ENCODE measurements at regions not wholly inside any gene's neighbourhood (a gene's known extent, or its start where the extent isn't known, plus 50 kb on each side); places are given as distances from the start of the nearest gene placed in this dataset.

- H3K79me2 ChIP-seq (ENCODE audit: control insufficient read depth, insufficient read depth, low read length) = no peaks in the 10 kb centered on the region
- ChIA-PET POLR2A (no interaction called here), CTCF (ENCODE audit: low intra/inter-chr PET ratio) (no interaction called here)
- no peaks in the 10 kb centered on the region for H4K20me1 ChIP-seq (replicated peaks; ENCODE audit: control insufficient read depth, insufficient read depth, low read length)
- H3K27me3 ChIP-seq (ENCODE audit: control insufficient read depth in 2 of 2, insufficient read depth in 2 of 2, low read length in 2 of 2) = peaks cover 14 to 42% of the 10 kb centered on the region in 2 experiments
- H3K4me3 ChIP-seq = no peak overlapping the region
- H3K4me2 ChIP-seq (ENCODE audit: insufficient read depth, low read length) = no peak overlapping the region
- H3K9me1 ChIP-seq (ENCODE audit: control insufficient read depth, insufficient read depth, low read length) = no peaks in the 10 kb centered on the region
- no TSS peak for BruUV-seq (replicated peaks)
- in situ Hi-C loops (cut with MboI) = no loop called here
- H3K9me3 ChIP-seq (replicated peaks; ENCODE audit: control insufficient read depth, insufficient read depth, low read depth, low read length) = no peaks in the 10 kb centered on the region
- TF ChIP-seq ZNF444 (CRISPR knock-in tag; IDR thresholded peaks at IDR 0.05) = no peak
- no peak for TF ChIP-seq TEAD2 (tag; IDR thresholded peaks at IDR 0.05)
- no peak for TF ChIP-seq NFIC (IDR thresholded peaks at IDR 0.05)
- no peak for TF ChIP-seq CSDE1 (IDR thresholded peaks at IDR 0.05)
- TF ChIP-seq YY1 (IDR thresholded peaks at IDR 0.05; ENCODE audit: borderline replicate concordance in 1 of 3, control insufficient read depth in 1 of 3, extremely low read depth in 1 of 3, insufficient read depth in 3 of 3, insufficient read length in 1 of 3, insufficient replicate concordance in 2 of 3, low read depth in 1 of 3, low read length in 2 of 3) = no peak
- TF ChIP-seq KLF1 (tag; IDR thresholded peaks at IDR 0.05) = no peak
- TF ChIP-seq, protein P1, sequence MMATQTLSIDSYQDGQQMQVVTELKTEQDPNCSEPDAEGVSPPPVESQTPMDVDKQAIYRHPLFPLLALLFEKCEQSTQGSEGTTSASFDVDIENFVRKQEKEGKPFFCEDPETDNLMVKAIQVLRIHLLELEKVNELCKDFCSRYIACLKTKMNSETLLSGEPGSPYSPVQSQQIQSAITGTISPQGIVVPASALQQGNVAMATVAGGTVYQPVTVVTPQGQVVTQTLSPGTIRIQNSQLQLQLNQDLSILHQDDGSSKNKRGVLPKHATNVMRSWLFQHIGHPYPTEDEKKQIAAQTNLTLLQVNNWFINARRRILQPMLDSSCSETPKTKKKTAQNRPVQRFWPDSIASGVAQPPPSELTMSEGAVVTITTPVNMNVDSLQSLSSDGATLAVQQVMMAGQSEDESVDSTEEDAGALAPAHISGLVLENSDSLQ (IDR thresholded peaks at IDR 0.05) = no peak
- H2AFZ ChIP-seq (ENCODE audit: low read depth, low read length) = no peak overlapping the region
- no peak overlapping the region for H3K27ac ChIP-seq (ENCODE audit: extremely low read depth, low read depth, low read length)
- FAIRE-seq (no peak), DNase-seq (ENCODE audit: extremely low read depth in 1 of 4, low spot score in 3 of 4) (no peak), ATAC-seq (no peak)
- H3K36me3 ChIP-seq (ENCODE audit: control insufficient read depth, insufficient read depth, low read length) = no peaks in the 10 kb centered on the region
- intact Hi-C loops (cut with micrococcal nuclease) = no loop called here
- WGBS (ENCODE audit: insufficient coverage, low coverage, missing lambda C conversion rate) = 0% methylated on average over 3 of the region's 3 CpGs
- H3K9ac ChIP-seq (ENCODE audit: insufficient read depth in 1 of 2, low read depth in 2 of 2, low read length in 2 of 2) = no peak overlapping the region
- H3K4me1 ChIP-seq (replicated peaks in 1 of 2; ENCODE audit: control insufficient read depth in 2 of 2, insufficient read depth in 2 of 2, low read length in 2 of 2) = no peaks in the 10 kb centered on the region
Observed at GRCh38 chr6:138031850-138032249, 75.4 kb downstream of the PERP start.

Data from K562 (cell line).